PC-3 (cell line): ENCODE measurements at regions not wholly inside any gene's neighbourhood (a gene's known extent, or its start where the extent isn't known, plus 50 kb on each side); places are given as distances from the start of the nearest gene placed in this dataset.

ENCODE experiments used
- ATAC-seq: fragments of 200-7000 bp; cut with Tn5 transposase; 2 replicates; pipeline ENCODE4 v1.9.1; 2020; ENCODE audit warnings: mild to moderate bottlenecking, moderate library complexity
- BruUV-seq: library from RNA; stranded (reverse); fragments of 400-500 nt; replicated peaks from 2 replicates; lab custom pipeline; 2021; lab: Mats Ljungman, UMichigan
- CTCF ChIA-PET: fragments of 300-600 bp; sonication (Branson Sonifier 250); formaldehyde crosslinking; loops from one replicate; lab custom pipeline; 2022; ENCODE audit warnings: antibody characterized with exemption; lab: Charles Lee
- POLR2A ChIA-PET: fragments of 300-600 bp; sonication (Branson Sonifier 250); formaldehyde crosslinking; loops from one replicate; lab custom pipeline; 2022; ENCODE audit warnings: antibody characterized with exemption; ENCODE audit not compliant: unreplicated experiment; lab: Charles Lee
- DNase-seq: peaks from one replicate; pipeline ENCODE4 v3.0.0-alpha.2; 2015
- H2AFZ ChIP-seq: fragments of 300-600 bp; sonication (generic); 2 replicates; pipeline ENCODE4 v1.6.0; 2016; ENCODE audit warnings: antibody characterized with exemption, low read length
- H3F3A ChIP-seq: fragments of 300-600 bp; sonication (generic); one replicate; pipeline ENCODE4 v1.6.0; 2017; ENCODE audit warnings: antibody characterized with exemption, low read length, control low read depth, mild to moderate bottlenecking; ENCODE audit not compliant: unreplicated experiment
- H3K27ac ChIP-seq: fragments of 300-600 bp; sonication (generic); 2 replicates; pipeline ENCODE4 v1.5.1; 2016; ENCODE audit warnings: mild to moderate bottlenecking, low read length
- H3K27me3 ChIP-seq: fragments of 300-600 bp; sonication (generic); 2 replicates; pipeline ENCODE4 v1.6.1; 2016; ENCODE audit warnings: low read length, mixed read lengths
- H3K36me3 ChIP-seq: fragments of 300-600 bp; sonication (generic); 2 replicates; pipeline ENCODE4 v1.6.1; 2016; ENCODE audit warnings: low read depth, mixed run types, low read length, mixed read lengths
- H3K4me1 ChIP-seq: fragments of 300-600 bp; sonication (generic); 2 replicates; pipeline ENCODE4 v1.5.1; 2016; ENCODE audit warnings: low read length; ENCODE audit not compliant: insufficient read depth
- H3K4me2 ChIP-seq: fragments of 300-600 bp; sonication (generic); 2 replicates; pipeline ENCODE4 v1.6.0; 2016; ENCODE audit warnings: low read length
- H3K4me3 ChIP-seq: fragments of 300-600 bp; sonication (generic); 2 replicates; pipeline ENCODE4 v1.5.1; 2016; ENCODE audit warnings: mild to moderate bottlenecking, low read length, mixed read lengths
- H3K79me2 ChIP-seq: fragments of 300-600 bp; sonication (generic); 2 replicates; pipeline ENCODE4 v1.6.1; 2017; ENCODE audit warnings: low read length, mixed read lengths
- H3K9ac ChIP-seq: fragments of 300-600 bp; sonication (generic); 2 replicates; pipeline ENCODE4 v1.6.0; 2016; ENCODE audit warnings: mild to moderate bottlenecking, low read length
- H3K9me2 ChIP-seq: fragments of 300-600 bp; sonication (generic); replicated peaks from 2 replicates; pipeline ENCODE4 v1.6.1; 2016; ENCODE audit warnings: mixed run types, low read length, mixed read lengths
- H3K9me3 ChIP-seq: fragments of 300-600 bp; sonication (generic); 2 replicates; pipeline ENCODE4 v1.6.1; 2016; ENCODE audit warnings: low read length, mixed read lengths
- H4K20me1 ChIP-seq: fragments of 300-600 bp; sonication (generic); 2 replicates; pipeline ENCODE4 v1.6.1; 2016; ENCODE audit warnings: low read length, mixed read lengths
- CTCF ChIP-seq: fragments of 300-600 bp; sonication (generic); conservative IDR thresholded peaks from 2 replicates; pipeline ENCODE4 v1.5.1; 2017; ENCODE audit warnings: antibody characterized with exemption, low read depth, mild to moderate bottlenecking, low read length
- EZH2 ChIP-seq: fragments of 300-600 bp; sonication (generic); IDR thresholded peaks from one replicate; pipeline ENCODE4 v1.6.1; 2017; ENCODE audit warnings: antibody characterized with exemption, mild to moderate bottlenecking, low read length; ENCODE audit not compliant: unreplicated experiment
- EZH2phosphoT487 ChIP-seq: fragments of 300-600 bp; sonication (generic); IDR thresholded peaks from 2 replicates; pipeline ENCODE4 v1.6.1; 2018; ENCODE audit warnings: mild to moderate bottlenecking, antibody characterized with exemption, low read length, borderline replicate concordance
- intact Hi-C: fragments of 100-400 bp; cut with micrococcal nuclease; formaldehyde crosslinking; loops from 2 replicates; pipeline ENCODE4 v1.9.0; 2023

- ATAC-seq, result no peak
- H4K20me1 ChIP-seq, result no peaks in the 10 kb centered on the region
- no peak overlapping the region for H3K4me3 ChIP-seq
- H3K4me2 ChIP-seq, result no peak overlapping the region
- DNase-seq, result no peak
- no peak overlapping the region for H3K27ac ChIP-seq
- no peaks in the 10 kb centered on the region for H3F3A ChIP-seq
- no peaks in the 10 kb centered on the region for H3K79me2 ChIP-seq
- H3K9ac ChIP-seq, result no peak overlapping the region
- H3K4me1 ChIP-seq, result peaks cover 21% of the 10 kb centered on the region
- BruUV-seq, result no TSS peak
- no peaks in the 10 kb centered on the region for H3K36me3 ChIP-seq
- no peaks in the 10 kb centered on the region for H3K27me3 ChIP-seq
- intact Hi-C loops, result no loop called here
- TF ChIP-seq CTCF, result no peak
- no peak for TF ChIP-seq EZH2
- no peak for TF ChIP-seq EZH2phosphoT487
- H3K9me2 ChIP-seq, result no peaks in the 10 kb centered on the region
- ChIA-PET CTCF (no interaction called here), POLR2A (interaction anchor here (0.6 kb wide), 1 partner anchor 1158 kb away, joined by 3 read pairs; no protein-coding TSS in a partner anchor)
- H3K9me3 ChIP-seq, result no peaks in the 10 kb centered on the region
- no peak overlapping the region for H2AFZ ChIP-seq
These were observed 520.6 kb upstream of the HTR2A start for GRCh38 chr13:47417485-47417884.

GRCh38 chr13:47415048-47415447 is 518.2 kb upstream of the HTR2A start:
- no peak overlapping the region for H3K9ac ChIP-seq
- no peaks in the 10 kb centered on the region for H3K27me3 ChIP-seq
- no peaks in the 10 kb centered on the region for H3K9me2 ChIP-seq
- H3K4me1 ChIP-seq, result peaks cover 17% of the 10 kb centered on the region
- H3K36me3 ChIP-seq, result no peaks in the 10 kb centered on the region
- no peak overlapping the region for H2AFZ ChIP-seq
- no peak overlapping the region for H3K4me3 ChIP-seq
- no peak overlapping the region for H3K27ac ChIP-seq
- H3K9me3 ChIP-seq, result no peaks in the 10 kb centered on the region
- intact Hi-C loops, result no loop called here
- DNase-seq (no peak), ATAC-seq (no peak)
- CTCF ChIA-PET, result no interaction called here
- no peaks in the 10 kb centered on the region for H3F3A ChIP-seq
- no peaks in the 10 kb centered on the region for H3K79me2 ChIP-seq
- POLR2A ChIA-PET, result no interaction called here
- no peak for TF ChIP-seq EZH2phosphoT487
- TF ChIP-seq EZH2, result no peak
- no peak for TF ChIP-seq CTCF
- H4K20me1 ChIP-seq, result no peaks in the 10 kb centered on the region
- no peak overlapping the region for H3K4me2 ChIP-seq
- BruUV-seq, result no TSS peak

GRCh38 chr13:47413526-47413925 is 516.7 kb upstream of the HTR2A start:
- Histone ChIP-seq H2AFZ (no peak overlapping the region), H3K27me3 (no peaks in the 10 kb centered on the region), H3K9ac (no peak overlapping the region), H3K4me3 (no peak overlapping the region), H3K27ac (no peak overlapping the region), H3K36me3 (no peaks in the 10 kb centered on the region), H3K79me2 (no peaks in the 10 kb centered on the region), H3F3A (no peaks in the 10 kb centered on the region), H3K9me2 (no peaks in the 10 kb centered on the region), H3K4me1 (peaks cover 19% of the 10 kb centered on the region), H4K20me1 (no peaks in the 10 kb centered on the region), H3K4me2 (no peak overlapping the region), H3K9me3 (no peaks in the 10 kb centered on the region)
- intact Hi-C loops, result no loop called here
- no peak for DNase-seq
- no TSS peak for BruUV-seq
- no peak for ATAC-seq
- TF ChIP-seq EZH2 (no peak), CTCF (no peak), EZH2phosphoT487 (no peak)
- ChIA-PET POLR2A (interaction anchor here (0.5 to 0.6 kb wide), 2 partner anchors 8 to 228 kb away, joined by 3 read pairs; no protein-coding TSS in a partner anchor), CTCF (no interaction called here)
